GM23338 (cell line): ENCODE measurements at regions not wholly inside any gene's neighbourhood (a gene's known extent, or its start where the extent isn't known, plus 50 kb on each side); places are given as distances from the start of the nearest gene placed in this dataset.

ENCODE experiments used
- ATAC-seq: fragments of 200-7000 bp; cut with Tn5 transposase; 3 replicates; pipeline ENCODE4 v1.9.1; 2020
- DNase-seq: peaks from one replicate; pipeline ENCODE4 v3.0.0-alpha.2; 2015; ENCODE audit warnings: low spot score
- H2AFZ ChIP-seq: fragments of 200-600 bp; sonication (generic); 2 replicates; pipeline ENCODE4 v1.8.0; 2016; ENCODE audit warnings: antibody characterized with exemption, mild to moderate bottlenecking, moderate library complexity
- H3F3A ChIP-seq: fragments of 200-600 bp; sonication (generic); replicated peaks from 2 replicates; pipeline ENCODE4 v1.8.0; 2017; ENCODE audit warnings: antibody characterized with exemption, mixed run types, low read depth
- H3K27ac ChIP-seq: fragments of 200-600 bp; sonication (generic); 2 replicates; pipeline ENCODE4 v1.6.1; 2016; ENCODE audit warnings: low read depth
- H3K27me3 ChIP-seq: fragments of 200-600 bp; sonication (generic); 2 replicates; pipeline ENCODE4 v1.8.0; 2016; ENCODE audit warnings: mild to moderate bottlenecking, mixed run types, moderate library complexity; ENCODE audit not compliant: insufficient read depth
- H3K36me3 ChIP-seq: fragments of 200-600 bp; sonication (generic); 2 replicates; pipeline ENCODE4 v1.8.0; 2016; ENCODE audit warnings: mild to moderate bottlenecking; ENCODE audit not compliant: insufficient read depth
- H3K4me1 ChIP-seq: fragments of 200-600 bp; sonication (generic); 2 replicates; pipeline ENCODE4 v1.8.0; 2016; ENCODE audit warnings: mild to moderate bottlenecking, moderate library complexity; ENCODE audit not compliant: insufficient read depth
- H3K4me2 ChIP-seq: fragments of 200-600 bp; sonication (generic); 2 replicates; pipeline ENCODE4 v1.7.1; 2017; ENCODE audit warnings: mixed run types
- H3K4me3 ChIP-seq: fragments of 200-600 bp; sonication (generic); 2 replicates; pipeline ENCODE4 v1.6.1; 2016; ENCODE audit warnings: mixed run types
- H3K79me2 ChIP-seq: fragments of 200-600 bp; sonication (generic); replicated peaks from 2 replicates; pipeline ENCODE4 v1.8.0; 2017; ENCODE audit warnings: mild to moderate bottlenecking; ENCODE audit not compliant: insufficient read depth
- H3K9me2 ChIP-seq: fragments of 200-600 bp; sonication (generic); 2 replicates; pipeline ENCODE4 v1.8.0; 2017; ENCODE audit not compliant: insufficient read depth
- H4K20me1 ChIP-seq: fragments of 200-600 bp; sonication (generic); replicated peaks from 2 replicates; pipeline ENCODE4 v1.8.0; 2017; ENCODE audit warnings: mild to moderate bottlenecking; ENCODE audit not compliant: insufficient read depth
- H3K27ac Mint-ChIP-seq: 2 replicates; pipeline ENCODE4 v1.8.0; 2020; ENCODE audit warnings: inconsistent platforms, mild to moderate bottlenecking, moderate library complexity, mixed read lengths
- H3K27me3 Mint-ChIP-seq: 3 replicates; pipeline ENCODE4 v1.8.0; 2022; ENCODE audit warnings: low read depth, mild to moderate bottlenecking, moderate library complexity, mixed read lengths, inconsistent platforms; ENCODE audit not compliant: insufficient read depth, poor library complexity
- H3K36me3 Mint-ChIP-seq: 3 replicates; pipeline ENCODE4 v1.8.0; 2021; ENCODE audit warnings: low read depth, mild to moderate bottlenecking, inconsistent platforms, moderate library complexity, mixed read lengths
- H3K4me1 Mint-ChIP-seq: 3 replicates; pipeline ENCODE4 v1.8.0; 2020; ENCODE audit warnings: mild to moderate bottlenecking, inconsistent platforms, mixed read lengths
- H3K4me3 Mint-ChIP-seq: 3 replicates; pipeline ENCODE4 v1.8.0; 2021; ENCODE audit warnings: moderate library complexity, mild to moderate bottlenecking, inconsistent platforms, mixed read lengths
- H3K9me3 Mint-ChIP-seq: 3 replicates; pipeline ENCODE4 v1.8.0; 2020; ENCODE audit warnings: moderate library complexity, mild to moderate bottlenecking, inconsistent platforms, mixed read lengths
- CTCF ChIP-seq, 2 experiments: fragments of 200-600 bp in 1 of 2; sonication (generic) in 1 of 2; conservative IDR thresholded peaks; 2 replicates each; pipeline versions ENCODE4 v1.5.1 to v1.6.1; 2016 to 2017; ENCODE audit warnings: antibody characterized with exemption in 2 of 2, low read depth in 2 of 2, mild to moderate bottlenecking in 2 of 2, moderate library complexity in 1 of 2
- EZH2 ChIP-seq: fragments of 200-600 bp; sonication (generic); IDR thresholded peaks from one replicate; pipeline ENCODE4 v1.8.0; 2017; ENCODE audit warnings: antibody characterized with exemption, mild to moderate bottlenecking, low read depth; ENCODE audit not compliant: unreplicated experiment
- NANOG ChIP-seq: IDR thresholded peaks from 2 replicates; pipeline ENCODE4 v1.6.1; 2016; ENCODE audit warnings: antibody characterized with exemption, borderline replicate concordance
- TF ChIP-seq, protein P1 (sequence below): IDR thresholded peaks from one replicate; pipeline ENCODE4 v1.6.1; 2018; ENCODE audit warnings: antibody characterized with exemption; ENCODE audit not compliant: unreplicated experiment
- TF ChIP-seq, protein P2 (sequence below): IDR thresholded peaks from 2 replicates; pipeline ENCODE4 v1.6.1; 2016; ENCODE audit warnings: antibody characterized with exemption

- TF ChIP-seq, protein P1, sequence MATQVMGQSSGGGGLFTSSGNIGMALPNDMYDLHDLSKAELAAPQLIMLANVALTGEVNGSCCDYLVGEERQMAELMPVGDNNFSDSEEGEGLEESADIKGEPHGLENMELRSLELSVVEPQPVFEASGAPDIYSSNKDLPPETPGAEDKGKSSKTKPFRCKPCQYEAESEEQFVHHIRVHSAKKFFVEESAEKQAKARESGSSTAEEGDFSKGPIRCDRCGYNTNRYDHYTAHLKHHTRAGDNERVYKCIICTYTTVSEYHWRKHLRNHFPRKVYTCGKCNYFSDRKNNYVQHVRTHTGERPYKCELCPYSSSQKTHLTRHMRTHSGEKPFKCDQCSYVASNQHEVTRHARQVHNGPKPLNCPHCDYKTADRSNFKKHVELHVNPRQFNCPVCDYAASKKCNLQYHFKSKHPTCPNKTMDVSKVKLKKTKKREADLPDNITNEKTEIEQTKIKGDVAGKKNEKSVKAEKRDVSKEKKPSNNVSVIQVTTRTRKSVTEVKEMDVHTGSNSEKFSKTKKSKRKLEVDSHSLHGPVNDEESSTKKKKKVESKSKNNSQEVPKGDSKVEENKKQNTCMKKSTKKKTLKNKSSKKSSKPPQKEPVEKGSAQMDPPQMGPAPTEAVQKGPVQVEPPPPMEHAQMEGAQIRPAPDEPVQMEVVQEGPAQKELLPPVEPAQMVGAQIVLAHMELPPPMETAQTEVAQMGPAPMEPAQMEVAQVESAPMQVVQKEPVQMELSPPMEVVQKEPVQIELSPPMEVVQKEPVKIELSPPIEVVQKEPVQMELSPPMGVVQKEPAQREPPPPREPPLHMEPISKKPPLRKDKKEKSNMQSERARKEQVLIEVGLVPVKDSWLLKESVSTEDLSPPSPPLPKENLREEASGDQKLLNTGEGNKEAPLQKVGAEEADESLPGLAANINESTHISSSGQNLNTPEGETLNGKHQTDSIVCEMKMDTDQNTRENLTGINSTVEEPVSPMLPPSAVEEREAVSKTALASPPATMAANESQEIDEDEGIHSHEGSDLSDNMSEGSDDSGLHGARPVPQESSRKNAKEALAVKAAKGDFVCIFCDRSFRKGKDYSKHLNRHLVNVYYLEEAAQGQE: no peak
- TF ChIP-seq CTCF (conservative IDR thresholded peaks at IDR 0.05; ENCODE audit: low read depth in 2 of 2) (no peak), NANOG (no peak)
Measured at GRCh38 chr2:237213315-237214022, 127.8 kb downstream of the COPS8 start (continued).

- no peak for TF ChIP-seq NANOG
- TF ChIP-seq, protein P2, sequence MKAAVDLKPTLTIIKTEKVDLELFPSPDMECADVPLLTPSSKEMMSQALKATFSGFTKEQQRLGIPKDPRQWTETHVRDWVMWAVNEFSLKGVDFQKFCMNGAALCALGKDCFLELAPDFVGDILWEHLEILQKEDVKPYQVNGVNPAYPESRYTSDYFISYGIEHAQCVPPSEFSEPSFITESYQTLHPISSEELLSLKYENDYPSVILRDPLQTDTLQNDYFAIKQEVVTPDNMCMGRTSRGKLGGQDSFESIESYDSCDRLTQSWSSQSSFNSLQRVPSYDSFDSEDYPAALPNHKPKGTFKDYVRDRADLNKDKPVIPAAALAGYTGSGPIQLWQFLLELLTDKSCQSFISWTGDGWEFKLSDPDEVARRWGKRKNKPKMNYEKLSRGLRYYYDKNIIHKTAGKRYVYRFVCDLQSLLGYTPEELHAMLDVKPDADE: no peak
- no peak for TF ChIP-seq EZH2
- Histone ChIP-seq H3K79me2 (no peaks in the 10 kb centered on the region), H2AFZ (no peak overlapping the region), H3K9me2 (peaks cover 7% of the 10 kb centered on the region; the same call in 1 of the 2 replicates), H3K36me3 (no peaks in the 10 kb centered on the region), H3K27me3 (no peaks in the 10 kb centered on the region), H4K20me1 (no peaks in the 10 kb centered on the region), H3K27ac (no peak overlapping the region), H3K4me1 (peaks cover 20% of the 10 kb centered on the region), H3K4me3 (no peak overlapping the region), H3F3A (peaks cover 22% of the 10 kb centered on the region), H3K4me2 (no peak overlapping the region)
- H3K27ac Mint-ChIP-seq: no peak overlapping the region
- DNase-seq (no peak), ATAC-seq (no peak)
- H3K4me3 Mint-ChIP-seq: no peak overlapping the region
- no peaks in the 10 kb centered on the region for H3K27me3 Mint-ChIP-seq
- peaks cover 15% of the 10 kb centered on the region for H3K4me1 Mint-ChIP-seq
- H3K36me3 Mint-ChIP-seq: no peaks in the 10 kb centered on the region; the same call in 2 of the 3 replicates
- H3K9me3 Mint-ChIP-seq: peaks cover 2% of the 10 kb centered on the region; the same call in 2 of the 3 replicates
Measured at GRCh38 chr2:237214030-237214675, 128.5 kb downstream of the COPS8 start.
